H1 (cell line): ENCODE measurements at regions not wholly inside any gene's neighbourhood (a gene's known extent, or its start where the extent isn't known, plus 50 kb on each side); places are given as distances from the start of the nearest gene placed in this dataset.

Experiments
- CTCF ChIA-PET: fragments of 300-600 bp; sonication (Branson Sonifier 250); formaldehyde crosslinking; loops from one replicate; lab custom pipeline; 2021; ENCODE audit not compliant: partially characterized antibody; lab: Charles Lee
- POLR2A ChIA-PET: fragments of 300-600 bp; sonication (Branson Sonifier 250); formaldehyde crosslinking; loops from one replicate; lab custom pipeline; 2021; ENCODE audit warnings: inconsistent platforms; ENCODE audit not compliant: partially characterized antibody; lab: Charles Lee
- DNase-seq, 2 experiments: peaks; one replicate each; pipeline versions ENCODE4 v3.0.0 to v3.0.0-alpha.2; 2010 to 2022; ENCODE audit warnings: low spot score in 2 of 2, low read depth in 1 of 2, mixed read lengths in 1 of 2
- FAIRE-seq: peaks from 2 replicates; lab custom pipeline; 2011; peaks lifted over from hg19 to GRCh38; lab: Jason Lieb, UNC
- H2AFZ ChIP-seq: 2 replicates; pipeline ENCODE4 v1.8.1; 2012; ENCODE audit warnings: low read length, inconsistent platforms
- H2AK5ac ChIP-seq: 2 replicates; pipeline ENCODE4 v1.6.1; 2013; ENCODE audit warnings: low read depth, low read length
- H2BK120ac ChIP-seq: replicated peaks from 2 replicates; pipeline ENCODE3; 2013; ENCODE audit warnings: low read depth, low read length, inconsistent platforms
- H2BK12ac ChIP-seq: 2 replicates; pipeline ENCODE4 v1.6.1; 2013; ENCODE audit warnings: low read depth, low read length
- H2BK15ac ChIP-seq: 2 replicates; pipeline ENCODE4 v1.6.1; 2013; ENCODE audit warnings: low read length
- H2BK20ac ChIP-seq: 2 replicates; pipeline ENCODE4 v1.6.1; 2013; ENCODE audit warnings: low read length
- H2BK5ac ChIP-seq: 2 replicates; pipeline ENCODE4 v1.6.1; 2013; ENCODE audit warnings: low read depth, low read length
- H3K14ac ChIP-seq: 2 replicates; pipeline ENCODE4 v1.6.1; 2013; ENCODE audit warnings: inconsistent platforms; ENCODE audit not compliant: insufficient read length
- H3K18ac ChIP-seq: 2 replicates; pipeline ENCODE4 v1.6.1; 2013; ENCODE audit warnings: low read length; ENCODE audit errors: extremely low read depth
- H3K23ac ChIP-seq: 2 replicates; pipeline ENCODE4 v1.6.1; 2013; ENCODE audit warnings: inconsistent platforms; ENCODE audit not compliant: insufficient read length
- H3K23me2 ChIP-seq: 2 replicates; pipeline ENCODE4 v1.6.1; 2013; ENCODE audit warnings: low read depth, low read length
- H3K27ac ChIP-seq: 2 replicates; pipeline ENCODE4 v1.6.1; 2011; ENCODE audit warnings: low read depth, low read length, inconsistent platforms
- H3K27me3 ChIP-seq, 4 experiments: replicated peaks in 1 of 4; 1 replicate in 1 of 4; 2 replicates in 3 of 4; pipeline versions ENCODE4 v1.6.1 to v1.8.1; 2011 to 2013; ENCODE audit warnings: low read length in 3 of 4, mild to moderate bottlenecking in 3 of 4, inconsistent platforms in 2 of 4, mixed read lengths in 2 of 4, moderate library complexity in 1 of 4; ENCODE audit not compliant: control insufficient read depth in 3 of 4, insufficient read depth in 3 of 4; ENCODE audit errors: extremely low read depth in 1 of 4
- H3K36me3 ChIP-seq, 4 experiments: 2 replicates each; pipeline versions ENCODE4 v1.6.1 to v1.8.1; 2011 to 2013; ENCODE audit warnings: mild to moderate bottlenecking in 4 of 4, low read length in 3 of 4, moderate library complexity in 2 of 4, control low read depth in 1 of 4, inconsistent platforms in 1 of 4; ENCODE audit not compliant: insufficient read depth in 4 of 4, control insufficient read depth in 2 of 4
- H3K4ac ChIP-seq: replicated peaks from 2 replicates; pipeline ENCODE3; 2013; ENCODE audit warnings: low read length, low read depth, mixed read lengths, inconsistent platforms; ENCODE audit not compliant: insufficient read length
- H3K4me1 ChIP-seq, 4 experiments: replicated peaks in 1 of 4; 1 replicate in 1 of 4; 2 replicates in 3 of 4; pipeline versions ENCODE4 v1.6.1 to v1.8.1; 2011 to 2013; ENCODE audit warnings: low read length in 3 of 4, inconsistent platforms in 2 of 4, mixed read lengths in 1 of 4; ENCODE audit not compliant: insufficient read depth in 4 of 4, control insufficient read depth in 3 of 4
- H3K4me2 ChIP-seq, 2 experiments: 2 replicates each; pipeline versions ENCODE4 v1.6.1 to v1.8.1; 2011 to 2013; ENCODE audit warnings: low read depth in 2 of 2, low read length in 2 of 2, control low read depth in 1 of 2, inconsistent platforms in 1 of 2, mild to moderate bottlenecking in 1 of 2; ENCODE audit not compliant: insufficient read depth in 1 of 2
- H3K4me3 ChIP-seq, 4 experiments: fragments of 200-600, 300-600 bp in 1 of 4; sonication (generic), shearing (Covaris generic), sonication (Bioruptor Twin) in 1 of 4; 2 replicates each; pipeline versions ENCODE4 v1.5.1 to v1.8.1; 2011 to 2016; ENCODE audit warnings: low read length in 4 of 4, low read depth in 3 of 4, control low read depth in 2 of 4, inconsistent platforms in 2 of 4, mild to moderate bottlenecking in 2 of 4, mixed read lengths in 1 of 4, moderate library complexity in 1 of 4; ENCODE audit not compliant: insufficient read depth in 2 of 4; ENCODE audit errors: extremely low read depth in 1 of 4
- H3K56ac ChIP-seq: replicated peaks from 2 replicates; pipeline ENCODE3; 2013; ENCODE audit warnings: low read depth, mild to moderate bottlenecking, mixed read lengths, low read length, inconsistent platforms; ENCODE audit not compliant: insufficient read length
- H3K79me1 ChIP-seq: 2 replicates; pipeline ENCODE4 v1.6.1; 2013; ENCODE audit warnings: low read depth, low read length, control low read depth
- H3K79me2 ChIP-seq, 2 experiments: 2 replicates each; pipeline versions ENCODE4 v1.6.1 to v1.8.1; 2012 to 2013; ENCODE audit warnings: low read length in 2 of 2, mild to moderate bottlenecking in 2 of 2, inconsistent platforms in 1 of 2; ENCODE audit not compliant: insufficient read depth in 2 of 2, control insufficient read depth in 1 of 2
- H3K9ac ChIP-seq, 4 experiments: replicated peaks in 1 of 4; 1 replicate in 1 of 4; 2 replicates in 3 of 4; pipeline versions ENCODE4 v1.6.1 to v1.8.1; 2011 to 2013; ENCODE audit warnings: low read depth in 3 of 4, low read length in 3 of 4, control low read depth in 2 of 4, mild to moderate bottlenecking in 2 of 4, moderate library complexity in 2 of 4, inconsistent platforms in 1 of 4; ENCODE audit errors: extremely low read depth in 1 of 4
- H3K9me3 ChIP-seq, 2 experiments: 2 replicates each; pipeline versions ENCODE4 v1.6.1 to v1.8.1; 2012 to 2013; ENCODE audit warnings: mild to moderate bottlenecking in 2 of 2, moderate library complexity in 2 of 2, control low read depth in 1 of 2, inconsistent platforms in 1 of 2, low read depth in 1 of 2, low read length in 1 of 2, mixed read lengths in 1 of 2; ENCODE audit not compliant: insufficient read depth in 2 of 2
- H4K20me1 ChIP-seq, 2 experiments: replicated peaks in 1 of 2; 2 replicates each; pipeline versions ENCODE3 to v1.8.1; 2011 to 2013; ENCODE audit warnings: inconsistent platforms in 2 of 2, low read length in 2 of 2, mild to moderate bottlenecking in 1 of 2; ENCODE audit not compliant: insufficient read depth in 2 of 2, control insufficient read depth in 1 of 2
- H4K5ac ChIP-seq: 2 replicates; pipeline ENCODE4 v1.6.1; 2013; ENCODE audit warnings: low read length, low read depth, mixed read lengths, inconsistent platforms; ENCODE audit not compliant: insufficient read length
- H4K8ac ChIP-seq: 2 replicates; pipeline ENCODE4 v1.8.0; 2013; ENCODE audit warnings: mild to moderate bottlenecking, moderate library complexity, low read length, inconsistent platforms; ENCODE audit not compliant: insufficient read depth; ENCODE audit errors: extremely low read depth
- H4K91ac ChIP-seq: replicated peaks from 2 replicates; pipeline ENCODE3; 2013; ENCODE audit warnings: low read length, mixed read lengths, inconsistent platforms; ENCODE audit not compliant: insufficient read length
- BCL11A ChIP-seq, 2 experiments: IDR thresholded peaks; one replicate each; pipeline ENCODE4 v1.6.1; 2011; ENCODE audit warnings: low read depth in 2 of 2, low read length in 2 of 2, mild to moderate bottlenecking in 2 of 2
- KDM1A ChIP-seq: fragments of 200-600, 300-600 bp; sonication (generic); IDR thresholded peaks from 2 replicates; pipeline ENCODE4 v1.7.1; 2016; ENCODE audit warnings: mild to moderate bottlenecking, low read length, borderline replicate concordance
- MAFK ChIP-seq: IDR thresholded peaks from 2 replicates; pipeline ENCODE4 v1.6.1; 2012; ENCODE audit warnings: low read depth, mild to moderate bottlenecking, improper control_type of control experiment, low read length
- SRF ChIP-seq: IDR thresholded peaks from 2 replicates; pipeline ENCODE4 v1.6.1; 2011; ENCODE audit warnings: mild to moderate bottlenecking, low read depth, low read length, moderate library complexity
- WGBS, 2 experiments: shearing (Covaris generic) in 1 of 2; methylation state at CpG; one replicate each; pipeline versions ENCODE4 v1.1.6 to v1.1.7; 2013 to 2015; ENCODE audit warnings: low lambda C conversion rate in 2 of 2, mixed read lengths in 2 of 2, inconsistent platforms in 1 of 2, low coverage in 1 of 2, missing lambda C conversion rate in 1 of 2; ENCODE audit not compliant: insufficient replicate concordance in 2 of 2, insufficient coverage in 1 of 2, insufficient read length in 1 of 2; ENCODE audit errors: extremely low coverage in 1 of 2, missing lambda C conversion rate in 1 of 2; 5-methylcytosine and 5-hydroxymethylcytosine counted together

DNA sequence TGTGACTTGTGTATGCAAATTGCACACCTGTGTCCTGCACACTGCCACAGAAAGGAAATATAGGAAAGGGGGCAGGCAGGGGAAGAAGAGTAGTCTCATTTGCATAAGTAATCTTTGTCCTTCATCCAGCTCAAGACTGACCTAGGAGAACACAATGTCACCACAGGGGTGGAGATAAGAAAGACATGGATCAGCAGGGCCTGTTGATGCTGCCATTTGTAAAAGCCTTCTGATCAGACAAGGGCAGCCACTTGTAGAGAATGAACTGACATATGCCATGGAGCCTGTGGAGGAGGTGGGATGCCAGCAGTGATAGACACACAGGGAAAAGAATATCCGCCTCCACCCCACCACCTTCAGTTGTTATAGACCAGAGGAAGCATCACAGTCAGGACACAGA, 528.9 kb downstream of the HTR7 start:
- H4K8ac ChIP-seq: no peak overlapping the region
- 94% methylated on average over 1 of the region's 1 CpG; no CpG with 5 or more reads in 1 of the 2 experiments for WGBS, 2 experiments
- no peaks in the 10 kb centered on the region for H4K20me1 ChIP-seq
- no peak overlapping the region for H3K18ac ChIP-seq
- no peaks in the 10 kb centered on the region for H3K79me2 ChIP-seq
- no peak overlapping the region for H2BK15ac ChIP-seq
- no peak overlapping the region for H3K4me2 ChIP-seq
- H3K27ac ChIP-seq: no peak overlapping the region
- H3K27me3 ChIP-seq: no peaks in the 10 kb centered on the region
- H4K91ac ChIP-seq: no peak overlapping the region
- H4K5ac ChIP-seq: no peak overlapping the region
- H2BK120ac ChIP-seq: no peak overlapping the region
- H3K4me1 ChIP-seq: peaks cover 0 to 4% (median 0%) of the 10 kb centered on the region in 4 experiments; a peak in 3 of 7 replicates
- H2BK12ac ChIP-seq: no peak overlapping the region
- no peak overlapping the region for H2AK5ac ChIP-seq
- TF ChIP-seq SRF (no peak), MAFK (no peak), KDM1A (no peak), BCL11A (IDR thresholded peaks at IDR 0.05; ENCODE audit: low read depth in 2 of 2, low read length in 2 of 2) (no peak)
- TF ChIP-seq, all 59 proteins: peak for 0
- no peak overlapping the region for H2BK20ac ChIP-seq
- H3K4me3 ChIP-seq: no peak overlapping the region
- no peak overlapping the region for H3K23ac ChIP-seq
- H3K4ac ChIP-seq: no peak overlapping the region
- CTCF ChIA-PET: interaction anchor here (0.6 kb wide), 1 partner anchor 714 kb away, joined by 3 read pairs; no protein-coding TSS in a partner anchor
- POLR2A ChIA-PET: interaction anchor here (1.1 kb wide), 1 partner anchor 26 kb away, joined by 3 read pairs; no protein-coding TSS in a partner anchor
- FAIRE-seq (no peak), DNase-seq (no peak)
- H3K9me3 ChIP-seq: no peaks in the 10 kb centered on the region
- H3K14ac ChIP-seq: no peak overlapping the region
- no peak overlapping the region for H2BK5ac ChIP-seq
- no peaks in the 10 kb centered on the region for H3K23me2 ChIP-seq
- H3K56ac ChIP-seq: no peak overlapping the region
- H3K36me3 ChIP-seq: no peaks in the 10 kb centered on the region
- H2AFZ ChIP-seq: no peak overlapping the region
- no peak overlapping the region for H3K9ac ChIP-seq
- no peaks in the 10 kb centered on the region for H3K79me1 ChIP-seq
